GM23338 (cell line): ENCODE measurements at regions not wholly inside any gene's neighbourhood (a gene's known extent, or its start where the extent isn't known, plus 50 kb on each side); places are given as distances from the start of the nearest gene placed in this dataset.

ENCODE experiments used
- ATAC-seq: fragments of 200-7000 bp; cut with Tn5 transposase; 3 replicates; pipeline ENCODE4 v1.9.1; 2020
- DNase-seq: peaks from one replicate; pipeline ENCODE4 v3.0.0-alpha.2; 2015; ENCODE audit warnings: low spot score
- H2AFZ ChIP-seq: fragments of 200-600 bp; sonication (generic); 2 replicates; pipeline ENCODE4 v1.8.0; 2016; ENCODE audit warnings: antibody characterized with exemption, mild to moderate bottlenecking, moderate library complexity
- H3F3A ChIP-seq: fragments of 200-600 bp; sonication (generic); replicated peaks from 2 replicates; pipeline ENCODE4 v1.8.0; 2017; ENCODE audit warnings: antibody characterized with exemption, mixed run types, low read depth
- H3K27ac ChIP-seq: fragments of 200-600 bp; sonication (generic); 2 replicates; pipeline ENCODE4 v1.6.1; 2016; ENCODE audit warnings: low read depth
- H3K27me3 ChIP-seq: fragments of 200-600 bp; sonication (generic); 2 replicates; pipeline ENCODE4 v1.8.0; 2016; ENCODE audit warnings: mild to moderate bottlenecking, mixed run types, moderate library complexity; ENCODE audit not compliant: insufficient read depth
- H3K36me3 ChIP-seq: fragments of 200-600 bp; sonication (generic); 2 replicates; pipeline ENCODE4 v1.8.0; 2016; ENCODE audit warnings: mild to moderate bottlenecking; ENCODE audit not compliant: insufficient read depth
- H3K4me1 ChIP-seq: fragments of 200-600 bp; sonication (generic); 2 replicates; pipeline ENCODE4 v1.8.0; 2016; ENCODE audit warnings: mild to moderate bottlenecking, moderate library complexity; ENCODE audit not compliant: insufficient read depth
- H3K4me2 ChIP-seq: fragments of 200-600 bp; sonication (generic); 2 replicates; pipeline ENCODE4 v1.7.1; 2017; ENCODE audit warnings: mixed run types
- H3K4me3 ChIP-seq: fragments of 200-600 bp; sonication (generic); 2 replicates; pipeline ENCODE4 v1.6.1; 2016; ENCODE audit warnings: mixed run types
- H3K79me2 ChIP-seq: fragments of 200-600 bp; sonication (generic); replicated peaks from 2 replicates; pipeline ENCODE4 v1.8.0; 2017; ENCODE audit warnings: mild to moderate bottlenecking; ENCODE audit not compliant: insufficient read depth
- H3K9me2 ChIP-seq: fragments of 200-600 bp; sonication (generic); 2 replicates; pipeline ENCODE4 v1.8.0; 2017; ENCODE audit not compliant: insufficient read depth
- H4K20me1 ChIP-seq: fragments of 200-600 bp; sonication (generic); replicated peaks from 2 replicates; pipeline ENCODE4 v1.8.0; 2017; ENCODE audit warnings: mild to moderate bottlenecking; ENCODE audit not compliant: insufficient read depth
- H3K27ac Mint-ChIP-seq: 2 replicates; pipeline ENCODE4 v1.8.0; 2020; ENCODE audit warnings: inconsistent platforms, mild to moderate bottlenecking, moderate library complexity, mixed read lengths
- H3K27me3 Mint-ChIP-seq: 3 replicates; pipeline ENCODE4 v1.8.0; 2022; ENCODE audit warnings: low read depth, mild to moderate bottlenecking, moderate library complexity, mixed read lengths, inconsistent platforms; ENCODE audit not compliant: insufficient read depth, poor library complexity
- H3K36me3 Mint-ChIP-seq: 3 replicates; pipeline ENCODE4 v1.8.0; 2021; ENCODE audit warnings: low read depth, mild to moderate bottlenecking, inconsistent platforms, moderate library complexity, mixed read lengths
- H3K4me1 Mint-ChIP-seq: 3 replicates; pipeline ENCODE4 v1.8.0; 2020; ENCODE audit warnings: mild to moderate bottlenecking, inconsistent platforms, mixed read lengths
- H3K4me3 Mint-ChIP-seq: 3 replicates; pipeline ENCODE4 v1.8.0; 2021; ENCODE audit warnings: moderate library complexity, mild to moderate bottlenecking, inconsistent platforms, mixed read lengths
- H3K9me3 Mint-ChIP-seq: 3 replicates; pipeline ENCODE4 v1.8.0; 2020; ENCODE audit warnings: moderate library complexity, mild to moderate bottlenecking, inconsistent platforms, mixed read lengths
- CREB1 ChIP-seq: fragments of 250-450 bp; sonication (Bioruptor Pico); IDR thresholded peaks from 2 replicates; pipeline ENCODE4 v1.5.0; 2020; ENCODE audit warnings: low read depth, mild to moderate bottlenecking, moderate library complexity
- EZH2 ChIP-seq: fragments of 200-600 bp; sonication (generic); IDR thresholded peaks from one replicate; pipeline ENCODE4 v1.8.0; 2017; ENCODE audit warnings: antibody characterized with exemption, mild to moderate bottlenecking, low read depth; ENCODE audit not compliant: unreplicated experiment
- JUNB ChIP-seq: IDR thresholded peaks from one replicate; pipeline ENCODE4 v1.6.1; 2016; ENCODE audit warnings: antibody characterized with exemption; ENCODE audit not compliant: unreplicated experiment
- STAT1 ChIP-seq: IDR thresholded peaks from one replicate; pipeline ENCODE4 v1.6.1; 2016; ENCODE audit warnings: antibody characterized with exemption; ENCODE audit not compliant: unreplicated experiment
- TF ChIP-seq, protein P1 (sequence below): IDR thresholded peaks from 2 replicates; pipeline ENCODE4 v1.6.1; 2016; ENCODE audit warnings: antibody characterized with exemption
- TF ChIP-seq, protein P2 (sequence below): fragments of 250-450 bp; sonication (Bioruptor Pico); IDR thresholded peaks from 2 replicates; pipeline ENCODE4 v1.5.0; 2020; ENCODE audit warnings: mild to moderate bottlenecking, moderate library complexity

DNA sequence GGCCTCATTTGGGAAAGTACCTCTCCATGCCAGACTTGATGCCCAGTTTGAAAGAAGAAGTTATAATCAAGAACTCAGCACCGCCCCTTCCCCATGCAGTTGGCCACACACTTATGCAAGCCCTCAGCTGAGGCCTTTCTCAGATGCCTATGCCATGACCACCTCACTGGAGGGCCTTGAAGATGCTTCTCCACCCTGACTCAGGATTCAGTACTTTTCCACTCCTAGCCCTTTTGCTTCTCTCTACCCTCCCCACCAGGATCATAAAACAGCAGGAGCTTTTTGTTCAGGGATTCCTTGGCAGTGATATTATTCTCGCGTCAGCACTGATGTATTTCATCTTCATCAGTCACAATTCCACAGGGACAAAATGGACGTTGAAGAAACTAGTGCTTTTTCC is 313.5 kb downstream of the PYDC2 start:
- ATAC-seq: no peak
- no peak overlapping the region for H3K27ac Mint-ChIP-seq
- no peaks in the 10 kb centered on the region for H3F3A ChIP-seq

More for the DNA sequence above, 313.5 kb downstream of the PYDC2 start:
- no peak overlapping the region for H2AFZ ChIP-seq
- peaks cover 26% of the 10 kb centered on the region for H3K9me3 Mint-ChIP-seq
- no peak for DNase-seq
- H4K20me1 ChIP-seq: no peaks in the 10 kb centered on the region
- peaks cover 20% of the 10 kb centered on the region for H3K36me3 Mint-ChIP-seq
- H3K4me3 ChIP-seq: no peak overlapping the region
- H3K27me3 Mint-ChIP-seq: peaks cover 3% of the 10 kb centered on the region
- H3K4me1 ChIP-seq: no peaks in the 10 kb centered on the region
- H3K36me3 ChIP-seq: no peaks in the 10 kb centered on the region
- H3K79me2 ChIP-seq: no peaks in the 10 kb centered on the region
- no peaks in the 10 kb centered on the region for H3K27me3 ChIP-seq
- H3K4me1 Mint-ChIP-seq: peaks cover 6% of the 10 kb centered on the region
- H3K4me3 Mint-ChIP-seq: no peak overlapping the region
- no peak overlapping the region for H3K27ac ChIP-seq
- TF ChIP-seq CREB1 (CRISPR knock-in tag) (no peak), JUNB (no peak), STAT1 (no peak), EZH2 (no peak)
- TF ChIP-seq, protein P1, sequence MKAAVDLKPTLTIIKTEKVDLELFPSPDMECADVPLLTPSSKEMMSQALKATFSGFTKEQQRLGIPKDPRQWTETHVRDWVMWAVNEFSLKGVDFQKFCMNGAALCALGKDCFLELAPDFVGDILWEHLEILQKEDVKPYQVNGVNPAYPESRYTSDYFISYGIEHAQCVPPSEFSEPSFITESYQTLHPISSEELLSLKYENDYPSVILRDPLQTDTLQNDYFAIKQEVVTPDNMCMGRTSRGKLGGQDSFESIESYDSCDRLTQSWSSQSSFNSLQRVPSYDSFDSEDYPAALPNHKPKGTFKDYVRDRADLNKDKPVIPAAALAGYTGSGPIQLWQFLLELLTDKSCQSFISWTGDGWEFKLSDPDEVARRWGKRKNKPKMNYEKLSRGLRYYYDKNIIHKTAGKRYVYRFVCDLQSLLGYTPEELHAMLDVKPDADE: no peak
- TF ChIP-seq, protein P2, sequence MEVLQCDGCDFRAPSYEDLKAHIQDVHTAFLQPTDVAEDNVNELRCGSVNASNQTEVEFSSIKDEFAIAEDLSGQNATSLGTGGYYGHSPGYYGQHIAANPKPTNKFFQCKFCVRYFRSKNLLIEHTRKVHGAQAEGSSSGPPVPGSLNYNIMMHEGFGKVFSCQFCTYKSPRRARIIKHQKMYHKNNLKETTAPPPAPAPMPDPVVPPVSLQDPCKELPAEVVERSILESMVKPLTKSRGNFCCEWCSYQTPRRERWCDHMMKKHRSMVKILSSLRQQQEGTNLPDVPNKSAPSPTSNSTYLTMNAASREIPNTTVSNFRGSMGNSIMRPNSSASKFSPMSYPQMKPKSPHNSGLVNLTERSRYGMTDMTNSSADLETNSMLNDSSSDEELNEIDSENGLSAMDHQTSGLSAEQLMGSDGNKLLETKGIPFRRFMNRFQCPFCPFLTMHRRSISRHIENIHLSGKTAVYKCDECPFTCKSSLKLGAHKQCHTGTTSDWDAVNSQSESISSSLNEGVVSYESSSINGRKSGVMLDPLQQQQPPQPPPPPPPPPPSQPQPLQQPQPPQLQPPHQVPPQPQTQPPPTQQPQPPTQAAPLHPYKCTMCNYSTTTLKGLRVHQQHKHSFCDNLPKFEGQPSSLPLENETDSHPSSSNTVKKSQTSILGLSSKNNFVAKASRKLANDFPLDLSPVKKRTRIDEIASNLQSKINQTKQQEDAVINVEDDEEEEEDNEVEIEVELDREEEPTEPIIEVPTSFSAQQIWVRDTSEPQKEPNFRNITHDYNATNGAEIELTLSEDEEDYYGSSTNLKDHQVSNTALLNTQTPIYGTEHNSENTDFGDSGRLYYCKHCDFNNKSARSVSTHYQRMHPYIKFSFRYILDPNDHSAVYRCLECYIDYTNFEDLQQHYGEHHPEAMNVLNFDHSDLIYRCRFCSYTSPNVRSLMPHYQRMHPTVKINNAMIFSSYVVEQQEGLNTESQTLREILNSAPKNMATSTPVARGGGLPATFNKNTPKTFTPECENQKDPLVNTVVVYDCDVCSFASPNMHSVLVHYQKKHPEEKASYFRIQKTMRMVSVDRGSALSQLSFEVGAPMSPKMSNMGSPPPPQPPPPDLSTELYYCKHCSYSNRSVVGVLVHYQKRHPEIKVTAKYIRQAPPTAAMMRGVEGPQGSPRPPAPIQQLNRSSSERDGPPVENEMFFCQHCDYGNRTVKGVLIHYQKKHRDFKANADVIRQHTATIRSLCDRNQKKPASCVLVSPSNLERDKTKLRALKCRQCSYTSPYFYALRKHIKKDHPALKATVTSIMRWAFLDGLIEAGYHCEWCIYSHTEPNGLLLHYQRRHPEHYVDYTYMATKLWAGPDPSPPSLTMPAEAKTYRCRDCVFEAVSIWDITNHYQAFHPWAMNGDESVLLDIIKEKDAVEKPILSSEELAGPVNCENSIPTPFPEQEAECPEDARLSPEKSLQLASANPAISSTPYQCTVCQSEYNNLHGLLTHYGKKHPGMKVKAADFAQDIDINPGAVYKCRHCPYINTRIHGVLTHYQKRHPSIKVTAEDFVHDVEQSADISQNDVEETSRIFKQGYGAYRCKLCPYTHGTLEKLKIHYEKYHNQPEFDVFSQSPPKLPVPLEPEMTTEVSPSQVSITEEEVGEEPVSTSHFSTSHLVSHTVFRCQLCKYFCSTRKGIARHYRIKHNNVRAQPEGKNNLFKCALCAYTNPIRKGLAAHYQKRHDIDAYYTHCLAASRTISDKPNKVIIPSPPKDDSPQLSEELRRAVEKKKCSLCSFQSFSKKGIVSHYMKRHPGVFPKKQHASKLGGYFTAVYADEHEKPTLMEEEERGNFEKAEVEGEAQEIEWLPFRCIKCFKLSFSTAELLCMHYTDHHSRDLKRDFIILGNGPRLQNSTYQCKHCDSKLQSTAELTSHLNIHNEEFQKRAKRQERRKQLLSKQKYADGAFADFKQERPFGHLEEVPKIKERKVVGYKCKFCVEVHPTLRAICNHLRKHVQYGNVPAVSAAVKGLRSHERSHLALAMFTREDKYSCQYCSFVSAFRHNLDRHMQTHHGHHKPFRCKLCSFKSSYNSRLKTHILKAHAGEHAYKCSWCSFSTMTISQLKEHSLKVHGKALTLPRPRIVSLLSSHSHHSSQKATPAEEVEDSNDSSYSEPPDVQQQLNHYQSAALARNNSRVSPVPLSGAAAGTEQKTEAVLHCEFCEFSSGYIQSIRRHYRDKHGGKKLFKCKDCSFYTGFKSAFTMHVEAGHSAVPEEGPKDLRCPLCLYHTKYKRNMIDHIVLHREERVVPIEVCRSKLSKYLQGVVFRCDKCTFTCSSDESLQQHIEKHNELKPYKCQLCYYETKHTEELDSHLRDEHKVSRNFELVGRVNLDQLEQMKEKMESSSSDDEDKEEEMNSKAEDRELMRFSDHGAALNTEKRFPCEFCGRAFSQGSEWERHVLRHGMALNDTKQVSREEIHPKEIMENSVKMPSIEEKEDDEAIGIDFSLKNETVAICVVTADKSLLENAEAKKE (CRISPR knock-in tag): no peak
- H3K9me2 ChIP-seq: peaks cover 16% of the 10 kb centered on the region
- no peak overlapping the region for H3K4me2 ChIP-seq
